ENCODE measurements at regions not wholly inside any gene's neighbourhood (a gene's known extent, or its start where the extent isn't known, plus 50 kb on each side); places are given as distances from the start of the nearest gene placed in this dataset.

DNA sequence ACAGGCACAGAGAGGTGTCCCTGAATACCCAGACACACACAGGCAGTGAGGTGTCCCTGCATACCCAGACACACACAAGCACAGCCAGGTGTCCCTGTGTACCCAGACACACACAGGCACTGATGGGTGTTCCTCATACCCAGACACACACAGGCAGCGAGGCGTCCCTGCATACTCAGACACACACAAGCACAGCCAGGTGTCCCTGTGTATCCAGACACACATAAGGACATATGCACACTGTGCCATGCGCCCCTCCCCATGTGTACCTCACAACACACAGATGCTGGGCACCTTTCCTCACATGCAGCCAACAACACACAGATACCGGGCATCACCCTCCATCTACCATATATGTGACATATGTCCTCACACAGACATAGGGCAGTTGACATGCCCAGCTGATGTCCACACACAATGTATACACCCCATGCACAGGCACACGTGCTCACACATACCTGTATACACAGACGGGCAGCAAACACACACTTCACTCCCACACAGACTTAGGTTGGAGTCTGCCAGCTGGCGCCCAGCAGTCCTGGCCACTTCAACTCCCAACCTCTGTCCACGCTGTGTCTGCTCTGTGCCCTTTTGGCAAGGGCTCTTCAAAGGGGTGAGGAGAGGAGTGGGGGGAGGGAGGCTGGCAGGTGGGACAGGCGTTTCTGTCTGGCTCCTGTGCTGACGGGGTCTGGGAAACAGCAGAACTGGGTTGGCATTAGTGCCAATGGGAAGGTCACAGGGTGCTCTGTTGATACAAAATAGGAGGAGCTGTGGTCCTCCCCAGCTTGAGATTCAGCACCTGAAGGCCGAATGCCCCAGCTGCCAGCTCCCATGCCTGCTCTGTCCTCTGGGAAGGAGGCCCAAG, 69.4 kb upstream of the ALX4 start:
- TF ChIP-seq, protein P1, sequence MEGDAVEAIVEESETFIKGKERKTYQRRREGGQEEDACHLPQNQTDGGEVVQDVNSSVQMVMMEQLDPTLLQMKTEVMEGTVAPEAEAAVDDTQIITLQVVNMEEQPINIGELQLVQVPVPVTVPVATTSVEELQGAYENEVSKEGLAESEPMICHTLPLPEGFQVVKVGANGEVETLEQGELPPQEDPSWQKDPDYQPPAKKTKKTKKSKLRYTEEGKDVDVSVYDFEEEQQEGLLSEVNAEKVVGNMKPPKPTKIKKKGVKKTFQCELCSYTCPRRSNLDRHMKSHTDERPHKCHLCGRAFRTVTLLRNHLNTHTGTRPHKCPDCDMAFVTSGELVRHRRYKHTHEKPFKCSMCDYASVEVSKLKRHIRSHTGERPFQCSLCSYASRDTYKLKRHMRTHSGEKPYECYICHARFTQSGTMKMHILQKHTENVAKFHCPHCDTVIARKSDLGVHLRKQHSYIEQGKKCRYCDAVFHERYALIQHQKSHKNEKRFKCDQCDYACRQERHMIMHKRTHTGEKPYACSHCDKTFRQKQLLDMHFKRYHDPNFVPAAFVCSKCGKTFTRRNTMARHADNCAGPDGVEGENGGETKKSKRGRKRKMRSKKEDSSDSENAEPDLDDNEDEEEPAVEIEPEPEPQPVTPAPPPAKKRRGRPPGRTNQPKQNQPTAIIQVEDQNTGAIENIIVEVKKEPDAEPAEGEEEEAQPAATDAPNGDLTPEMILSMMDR (conservative IDR thresholded peaks at IDR 0.05; ENCODE audit: low read depth, low read length): no peak
- no peak for DNase-seq (ENCODE audit: low read depth)
- H3K4me3 ChIP-seq (ENCODE audit: low read depth, low read length): no peak overlapping the region

DNA sequence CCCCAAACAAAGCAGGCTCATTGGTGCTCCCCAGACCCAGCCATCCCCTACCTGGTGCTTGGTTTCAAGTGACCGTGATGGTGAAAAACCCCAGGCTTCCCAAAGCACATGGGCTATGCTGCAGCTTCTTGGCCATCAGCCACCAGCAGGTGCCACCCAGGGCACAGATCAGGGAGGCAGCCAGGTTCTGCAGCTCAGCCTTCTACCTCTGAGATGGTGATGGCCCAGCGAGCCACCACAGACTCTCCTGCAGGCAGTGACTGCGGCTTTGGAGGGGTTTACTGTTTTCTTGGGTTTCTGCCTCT, 70.0 kb upstream of the ALX4 start:
- no peak for DNase-seq (ENCODE audit: low read depth)
- TF ChIP-seq, protein P1 (conservative IDR thresholded peaks at IDR 0.05; ENCODE audit: low read depth, low read length): no peak
- H3K4me3 ChIP-seq (ENCODE audit: low read depth, low read length): no peak overlapping the region

DNA sequence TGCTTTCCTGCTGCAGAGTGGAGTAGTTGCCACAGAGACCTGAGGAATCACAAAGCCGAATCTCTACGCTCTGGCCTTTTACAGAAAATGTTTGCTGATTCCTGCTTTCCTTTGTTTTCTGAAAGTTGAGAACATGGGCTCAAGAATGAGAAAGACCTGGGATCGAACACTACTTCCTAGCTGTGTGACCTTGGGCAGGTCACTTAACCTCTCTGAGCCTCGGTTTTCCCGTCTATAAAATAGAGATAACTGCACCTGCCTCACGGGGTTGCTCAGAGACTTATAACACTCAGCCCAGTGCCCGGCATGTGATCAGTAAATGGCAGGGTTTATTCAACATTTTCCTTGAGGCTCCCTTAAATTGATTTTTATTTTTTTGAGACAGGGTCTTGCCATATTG, 70.9 kb upstream of the ALX4 start:
- no peak overlapping the region for H3K4me3 ChIP-seq (ENCODE audit: low read depth, low read length)
- TF ChIP-seq, protein P1 (conservative IDR thresholded peaks at IDR 0.05; ENCODE audit: low read depth, low read length): no peak
- no peak for DNase-seq (ENCODE audit: low read depth)

DNA sequence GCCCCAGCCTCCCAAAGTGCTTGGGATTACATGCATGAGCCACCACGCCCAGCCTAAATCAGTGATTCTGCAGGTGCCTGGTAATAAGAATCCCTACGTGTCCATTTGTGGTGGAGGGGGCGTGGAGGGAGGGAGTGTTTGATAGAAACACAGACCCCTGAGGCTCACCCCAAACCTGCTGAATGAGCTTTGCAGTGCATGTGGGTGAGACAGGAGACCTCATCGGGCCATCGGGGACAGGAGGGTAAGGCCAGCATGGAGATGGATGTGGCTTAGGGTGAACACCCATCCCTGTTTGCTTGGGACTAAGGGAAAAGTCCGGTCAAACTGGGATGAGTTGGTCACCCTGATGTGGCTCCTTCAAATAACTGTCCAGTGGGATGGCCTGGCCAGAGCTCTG, 71.3 kb upstream of the ALX4 start:
- H3K4me3 ChIP-seq (ENCODE audit: low read depth, low read length): no peak overlapping the region
- TF ChIP-seq, protein P1 (conservative IDR thresholded peaks at IDR 0.05; ENCODE audit: low read depth, low read length): no peak
- no peak for DNase-seq (ENCODE audit: low read depth)

DNA sequence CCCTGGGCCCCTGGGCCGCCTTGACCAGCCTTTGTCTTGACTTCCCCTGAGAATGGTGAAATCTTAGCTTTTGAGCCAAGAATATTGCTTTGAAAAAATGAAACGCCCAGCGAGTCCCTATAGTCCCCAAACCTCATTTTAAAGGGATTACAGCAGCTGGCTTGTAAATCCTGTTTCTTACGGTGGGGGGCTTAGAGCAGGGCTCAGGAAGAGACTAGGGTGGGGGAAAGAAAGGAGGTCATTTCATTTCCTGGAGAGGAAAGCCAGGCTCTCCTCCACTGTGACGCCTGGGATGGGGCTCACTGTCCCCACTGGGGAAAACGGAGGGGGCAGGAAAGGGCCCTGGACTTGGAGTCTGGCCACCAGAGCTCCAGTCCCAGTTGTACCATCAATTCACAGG, 72.2 kb upstream of the ALX4 start:
- no peak overlapping the region for H3K4me3 ChIP-seq (ENCODE audit: low read depth, low read length)
- DNase-seq (ENCODE audit: low read depth): no peak
- TF ChIP-seq, protein P1 (conservative IDR thresholded peaks at IDR 0.05; ENCODE audit: low read depth, low read length): no peak

DNA sequence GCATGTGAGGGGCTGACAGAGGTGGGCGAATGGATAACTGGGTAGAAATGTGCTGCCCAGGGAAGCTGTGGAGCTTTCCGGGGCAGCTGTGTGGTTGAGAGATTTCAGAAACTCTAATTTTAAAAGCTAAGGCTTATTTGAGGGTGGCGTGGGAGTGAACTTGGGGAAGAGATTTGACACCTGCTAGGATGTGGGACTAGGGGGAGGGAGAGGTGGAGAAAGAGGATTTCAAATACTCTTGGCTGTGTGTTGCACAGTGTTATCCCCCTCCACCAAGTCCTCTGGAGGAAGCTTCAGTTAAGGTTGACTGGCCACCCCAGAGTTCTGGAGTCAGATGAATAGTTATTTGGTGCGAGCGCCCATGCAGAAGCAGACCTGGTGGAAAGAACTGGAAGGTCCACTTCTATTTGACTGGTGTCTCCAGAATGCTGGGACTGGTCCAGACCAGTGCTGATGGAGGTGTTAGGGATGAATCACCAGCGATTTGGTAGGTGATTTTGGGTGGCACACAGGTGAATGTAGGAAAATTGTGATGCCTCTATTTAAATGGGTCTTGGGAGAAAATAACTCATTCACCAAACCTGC, 72.8 kb upstream of the ALX4 start:
- H3K4me3 ChIP-seq (ENCODE audit: low read depth, low read length): no peak overlapping the region
- TF ChIP-seq, protein P1 (conservative IDR thresholded peaks at IDR 0.05; ENCODE audit: low read depth, low read length): no peak
- DNase-seq (ENCODE audit: low read depth): no peak

DNA sequence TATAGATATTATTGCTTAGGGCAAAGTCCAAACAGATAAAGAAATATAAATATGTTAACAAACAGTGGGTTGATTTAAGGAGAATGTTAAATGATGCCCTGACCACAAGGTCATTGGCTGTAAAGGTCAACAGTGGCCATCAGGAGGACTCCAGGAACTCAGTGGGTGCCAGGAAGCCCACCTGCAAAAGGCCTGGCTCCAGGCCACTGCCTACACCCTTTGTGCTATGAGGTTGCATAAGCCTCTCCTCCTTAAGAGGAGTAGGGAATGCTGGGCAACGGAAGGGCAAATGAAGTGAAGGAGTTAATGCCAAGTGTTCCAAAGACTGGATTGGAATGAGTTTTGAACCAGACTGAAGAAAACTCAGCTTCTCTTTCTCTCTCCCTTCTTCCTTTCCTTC, 73.3 kb upstream of the ALX4 start:
- H3K4me3 ChIP-seq (ENCODE audit: low read depth, low read length): no peak overlapping the region
- no peak for DNase-seq (ENCODE audit: low read depth)
- TF ChIP-seq, protein P1 (conservative IDR thresholded peaks at IDR 0.05; ENCODE audit: low read depth, low read length): no peak

Data from epithelial cell of proximal tubule (primary cell).